ENCODE measurements at regions not wholly inside any gene's neighbourhood (a gene's known extent, or its start where the extent isn't known, plus 50 kb on each side); places are given as distances from the start of the nearest gene placed in this dataset.

DNA sequence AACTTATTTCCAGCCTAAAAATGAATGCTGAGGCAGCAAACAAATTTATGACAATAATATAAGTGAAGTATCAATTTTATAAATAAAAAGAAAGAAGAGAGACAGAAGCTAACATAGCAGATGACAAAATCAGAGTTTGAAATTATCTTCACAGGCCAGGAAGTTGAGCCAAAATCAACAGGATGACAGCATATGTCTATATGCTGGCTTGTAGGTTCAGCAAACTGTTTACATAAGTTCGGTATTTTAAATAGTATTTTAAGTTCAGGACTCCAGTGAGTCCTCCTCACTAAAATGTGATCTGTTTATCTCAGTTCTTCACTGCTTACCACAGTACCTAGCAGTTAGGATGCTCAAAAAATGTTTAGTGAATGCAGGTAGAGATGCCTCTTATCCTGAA, 359.6 kb upstream of the SMC2 start:
- TF ChIP-seq, protein P1, sequence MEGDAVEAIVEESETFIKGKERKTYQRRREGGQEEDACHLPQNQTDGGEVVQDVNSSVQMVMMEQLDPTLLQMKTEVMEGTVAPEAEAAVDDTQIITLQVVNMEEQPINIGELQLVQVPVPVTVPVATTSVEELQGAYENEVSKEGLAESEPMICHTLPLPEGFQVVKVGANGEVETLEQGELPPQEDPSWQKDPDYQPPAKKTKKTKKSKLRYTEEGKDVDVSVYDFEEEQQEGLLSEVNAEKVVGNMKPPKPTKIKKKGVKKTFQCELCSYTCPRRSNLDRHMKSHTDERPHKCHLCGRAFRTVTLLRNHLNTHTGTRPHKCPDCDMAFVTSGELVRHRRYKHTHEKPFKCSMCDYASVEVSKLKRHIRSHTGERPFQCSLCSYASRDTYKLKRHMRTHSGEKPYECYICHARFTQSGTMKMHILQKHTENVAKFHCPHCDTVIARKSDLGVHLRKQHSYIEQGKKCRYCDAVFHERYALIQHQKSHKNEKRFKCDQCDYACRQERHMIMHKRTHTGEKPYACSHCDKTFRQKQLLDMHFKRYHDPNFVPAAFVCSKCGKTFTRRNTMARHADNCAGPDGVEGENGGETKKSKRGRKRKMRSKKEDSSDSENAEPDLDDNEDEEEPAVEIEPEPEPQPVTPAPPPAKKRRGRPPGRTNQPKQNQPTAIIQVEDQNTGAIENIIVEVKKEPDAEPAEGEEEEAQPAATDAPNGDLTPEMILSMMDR (IDR thresholded peaks at IDR 0.05 in 4 of 5, conservative IDR thresholded peaks at IDR 0.05 in 1 of 5) = no peak
- no peak for TF ChIP-seq POLR2A (IDR thresholded peaks at IDR 0.05)
